ENCODE measurements at regions not wholly inside any gene's neighbourhood (a gene's known extent, or its start where the extent isn't known, plus 50 kb on each side); places are given as distances from the start of the nearest gene placed in this dataset.

- no peak for DNase-seq (ENCODE audit: low spot score, unreplicated experiment)
- no peaks in the 10 kb centered on the region for H3K4me1 Mint-ChIP-seq (ENCODE audit: low read depth)
- no peak overlapping the region for H3K27ac Mint-ChIP-seq
- H3K9me3 Mint-ChIP-seq (ENCODE audit: low read depth): peaks cover 13% of the 10 kb centered on the region
- no peaks in the 10 kb centered on the region for H3K36me3 Mint-ChIP-seq (ENCODE audit: insufficient read depth)
- no peaks in the 10 kb centered on the region for H3K27me3 Mint-ChIP-seq
- TF ChIP-seq CTCF (IDR thresholded peaks at IDR 0.05; ENCODE audit: unreplicated experiment): no peak
- no peak overlapping the region for H3K4me3 Mint-ChIP-seq (ENCODE audit: low read depth)
Observed at GRCh38 chr6:74519163-74519562, 686.7 kb downstream of the COL12A1 start.

GRCh38 chr6:74518035-74518434 is 687.8 kb downstream of the COL12A1 start:
- no peak overlapping the region for H3K4me3 Mint-ChIP-seq (ENCODE audit: low read depth)
- no peak for DNase-seq (ENCODE audit: low spot score, unreplicated experiment)
- H3K4me1 Mint-ChIP-seq (ENCODE audit: low read depth): no peaks in the 10 kb centered on the region
- no peaks in the 10 kb centered on the region for H3K27me3 Mint-ChIP-seq
- TF ChIP-seq CTCF (IDR thresholded peaks at IDR 0.05; ENCODE audit: unreplicated experiment): no peak
- peaks cover 13% of the 10 kb centered on the region for H3K9me3 Mint-ChIP-seq (ENCODE audit: low read depth)
- H3K36me3 Mint-ChIP-seq (ENCODE audit: insufficient read depth): no peaks in the 10 kb centered on the region
- H3K27ac Mint-ChIP-seq: no peak overlapping the region

- Mint-ChIP-seq H3K27me3 (no peaks in the 10 kb centered on the region), H3K36me3 (ENCODE audit: insufficient read depth) (no peaks in the 10 kb centered on the region), H3K27ac (no peak overlapping the region), H3K4me1 (ENCODE audit: low read depth) (no peaks in the 10 kb centered on the region), H3K9me3 (ENCODE audit: low read depth) (peaks cover 30% of the 10 kb centered on the region), H3K4me3 (ENCODE audit: low read depth) (no peak overlapping the region)
- DNase-seq (ENCODE audit: low spot score, unreplicated experiment): no peak
- no peak for TF ChIP-seq CTCF (IDR thresholded peaks at IDR 0.05; ENCODE audit: unreplicated experiment)
Observed at GRCh38 chr6:74510878-74511277, 695.0 kb downstream of the COL12A1 start.

GRCh38 chr6:74507649-74508048 is 698.2 kb downstream of the COL12A1 start:
- H3K4me3 Mint-ChIP-seq (ENCODE audit: low read depth): no peak overlapping the region
- no peak overlapping the region for H3K27ac Mint-ChIP-seq
- no peak for TF ChIP-seq CTCF (IDR thresholded peaks at IDR 0.05; ENCODE audit: unreplicated experiment)
- H3K4me1 Mint-ChIP-seq (ENCODE audit: low read depth): no peaks in the 10 kb centered on the region
- DNase-seq (ENCODE audit: low spot score, unreplicated experiment): no peak
- H3K36me3 Mint-ChIP-seq (ENCODE audit: insufficient read depth): peaks cover 3% of the 10 kb centered on the region
- H3K9me3 Mint-ChIP-seq (ENCODE audit: low read depth): peaks cover 34% of the 10 kb centered on the region
- no peaks in the 10 kb centered on the region for H3K27me3 Mint-ChIP-seq

- no peak for TF ChIP-seq CTCF (IDR thresholded peaks at IDR 0.05; ENCODE audit: unreplicated experiment)
- H3K27ac Mint-ChIP-seq: no peak overlapping the region
- H3K9me3 Mint-ChIP-seq (ENCODE audit: low read depth): peaks cover 25% of the 10 kb centered on the region
- H3K4me3 Mint-ChIP-seq (ENCODE audit: low read depth): no peak overlapping the region
- no peaks in the 10 kb centered on the region for H3K27me3 Mint-ChIP-seq
- H3K4me1 Mint-ChIP-seq (ENCODE audit: low read depth): no peaks in the 10 kb centered on the region
- peaks cover 3% of the 10 kb centered on the region for H3K36me3 Mint-ChIP-seq (ENCODE audit: insufficient read depth)
- no peak for DNase-seq (ENCODE audit: low spot score, unreplicated experiment)
Observed at GRCh38 chr6:74505391-74505790, 700.5 kb downstream of the COL12A1 start.
